HCT116 (cell line): ENCODE measurements at regions not wholly inside any gene's neighbourhood (a gene's known extent, or its start where the extent isn't known, plus 50 kb on each side); places are given as distances from the start of the nearest gene placed in this dataset.

ENCODE experiments used
- ATAC-seq: fragments of 200-7000 bp; cut with Tn5 transposase; 2 replicates; pipeline ENCODE4 v1.9.1; 2020; ENCODE audit warnings: mild to moderate bottlenecking, moderate library complexity
- BruUV-seq: library from RNA; stranded (reverse); fragments of 400-500 nt; replicated peaks from 2 replicates; lab custom pipeline; 2021; lab: Mats Ljungman, UMichigan
- CTCF ChIA-PET: fragments of 300-600 bp; sonication (Branson Sonifier 250); formaldehyde crosslinking; loops from one replicate; lab custom pipeline; 2021; ENCODE audit warnings: antibody characterized with exemption; lab: Charles Lee
- POLR2A ChIA-PET: fragments of 300-600, 350-600 bp; sonication (Branson Sonifier 250); formaldehyde crosslinking; loops from one replicate; lab custom pipeline; 2021; ENCODE audit warnings: antibody characterized with exemption; lab: Charles Lee
- RAD21 ChIA-PET, 2 experiments: fragments of 300-600 bp; sonication (Branson Sonifier 250); formaldehyde crosslinking; loops; one replicate each; lab custom pipeline; 2023; ENCODE audit warnings: low total read pairs in 2 of 2; ENCODE audit not compliant: uncharacterized antibody in 2 of 2, unreplicated experiment in 2 of 2, low non-redundant PET in 1 of 2; lab: Charles Lee
- DNase-seq: peaks from one replicate; pipeline ENCODE4 v3.0.0-alpha.2; 2010; ENCODE audit warnings: low read depth, low spot score
- H2AFZ ChIP-seq: fragments of 200-600 bp; shearing (Covaris generic), sonication (generic); 2 replicates; pipeline ENCODE4 v1.6.1; 2017; ENCODE audit warnings: low read depth, mixed run types, mixed read lengths, antibody characterized with exemption, low read length; ENCODE audit not compliant: poor library complexity, severe bottlenecking
- H3K27ac ChIP-seq: 2 replicates; pipeline ENCODE4 v1.5.1; 2012; ENCODE audit warnings: low read depth, low read length
- H3K27me3 ChIP-seq: fragments of 200-600 bp; sonication (generic); 2 replicates; pipeline ENCODE4 v1.6.1; 2016; ENCODE audit warnings: mixed run types, low read length, mixed read lengths; ENCODE audit not compliant: insufficient read depth
- H3K36me3 ChIP-seq, 2 experiments: fragments of 200-500 bp in 1 of 2; fragments of 200-600 bp in 1 of 2; sonication (Bioruptor generic) in 1 of 2; sonication (generic) in 1 of 2; 2 replicates each; pipeline versions ENCODE4 v1.5.1 to v1.6.1; 2014 to 2016; ENCODE audit warnings: low read length in 2 of 2, inconsistent platforms in 1 of 2, mixed read lengths in 1 of 2, mixed run types in 1 of 2; ENCODE audit not compliant: insufficient read depth in 2 of 2, control insufficient read depth in 1 of 2
- H3K4me1 ChIP-seq, 2 experiments: fragments of 200-600 bp in 1 of 2; sonication (generic) in 1 of 2; 2 replicates each; pipeline versions ENCODE4 v1.5.1 to v1.6.1; 2012 to 2017; ENCODE audit warnings: low read length in 2 of 2, inconsistent platforms in 1 of 2, mild to moderate bottlenecking in 1 of 2, mixed read lengths in 1 of 2, mixed run types in 1 of 2, moderate library complexity in 1 of 2; ENCODE audit not compliant: insufficient read depth in 2 of 2, control insufficient read depth in 1 of 2
- H3K4me2 ChIP-seq: fragments of 200-600 bp; sonication (generic); 2 replicates; pipeline ENCODE4 v1.6.1; 2017; ENCODE audit warnings: mixed run types, low read length, mixed read lengths
- H3K4me3 ChIP-seq, 2 experiments: fragments of 200-600 bp in 1 of 2; sonication (generic) in 1 of 2; replicated peaks in 1 of 2; 2 replicates each; pipeline ENCODE4 v1.5.1; 2011 to 2016; ENCODE audit warnings: low read length in 2 of 2, control low read depth in 1 of 2, low read depth in 1 of 2, mild to moderate bottlenecking in 1 of 2, mixed read lengths in 1 of 2, mixed run types in 1 of 2
- H3K79me2 ChIP-seq: fragments of 200-600 bp; sonication (generic); 2 replicates; pipeline ENCODE4 v1.6.1; 2017; ENCODE audit warnings: mild to moderate bottlenecking, mixed run types, low read length, moderate library complexity, mixed read lengths; ENCODE audit not compliant: insufficient read depth
- H3K9ac ChIP-seq: fragments of 200-600 bp; sonication (generic); 2 replicates; pipeline ENCODE4 v1.6.1; 2016; ENCODE audit warnings: low read length, mixed read lengths
- H3K9me2 ChIP-seq: fragments of 200-600 bp; sonication (generic), shearing (Covaris generic); 2 replicates; pipeline ENCODE4 v1.6.1; 2017; ENCODE audit warnings: mixed run types, mild to moderate bottlenecking, moderate library complexity; ENCODE audit not compliant: insufficient read depth
- H3K9me3 ChIP-seq, 2 experiments: fragments of 200-500 bp in 1 of 2; fragments of 200-600 bp in 1 of 2; sonication (Bioruptor generic) in 1 of 2; sonication (generic) in 1 of 2; 2 replicates each; pipeline ENCODE4 v1.6.1; 2014 to 2017; ENCODE audit warnings: low read length in 2 of 2, mixed read lengths in 2 of 2, inconsistent platforms in 1 of 2, low read depth in 1 of 2, mild to moderate bottlenecking in 1 of 2, mixed run types in 1 of 2, moderate library complexity in 1 of 2; ENCODE audit not compliant: control insufficient read depth in 1 of 2, insufficient read depth in 1 of 2
- H4K20me1 ChIP-seq: fragments of 200-600 bp; sonication (generic), shearing (Covaris generic); 2 replicates; pipeline ENCODE4 v1.6.1; 2017; ENCODE audit warnings: mixed run types, mild to moderate bottlenecking, moderate library complexity; ENCODE audit not compliant: insufficient read depth
- ATF3 ChIP-seq: IDR thresholded peaks from 2 replicates; pipeline ENCODE4 v1.6.1; 2012
- CBX3 ChIP-seq: IDR thresholded peaks from 2 replicates; pipeline ENCODE4 v1.6.1; 2012; ENCODE audit warnings: low read depth
- CEBPB ChIP-seq: IDR thresholded peaks from 2 replicates; pipeline ENCODE4 v1.6.1; 2012; ENCODE audit warnings: low read depth
- CTCF ChIP-seq, 3 experiments: fragments of 200-600 bp in 1 of 3; sonication (generic) in 1 of 3; IDR thresholded peaks in 2 of 3; conservative IDR thresholded peaks in 1 of 3; 2 replicates each; pipeline ENCODE4 v1.5.1; 2012 to 2017; ENCODE audit warnings: low read depth in 2 of 3, low read length in 2 of 3, antibody characterized with exemption in 1 of 3, borderline replicate concordance in 1 of 3, control low read depth in 1 of 3, mild to moderate bottlenecking in 1 of 3, mixed read lengths in 1 of 3, mixed run types in 1 of 3, moderate library complexity in 1 of 3; ENCODE audit not compliant: insufficient read depth in 1 of 3
- EGR1 ChIP-seq: IDR thresholded peaks from 2 replicates; pipeline ENCODE4 v1.6.1; 2012; ENCODE audit warnings: low read depth
- ELF1 ChIP-seq: IDR thresholded peaks from 2 replicates; pipeline ENCODE4 v1.6.1; 2012; ENCODE audit warnings: low read depth, borderline replicate concordance
- EZH2 ChIP-seq: fragments of 200-600 bp; sonication (generic); IDR thresholded peaks from 2 replicates; pipeline ENCODE4 v1.6.1; 2017; ENCODE audit warnings: antibody characterized with exemption, mixed run types
- EZH2phosphoT487 ChIP-seq: fragments of 200-600 bp; IDR thresholded peaks from 2 replicates; pipeline ENCODE4 v1.6.1; 2018; ENCODE audit warnings: antibody characterized with exemption, borderline replicate concordance
- FOSL1 ChIP-seq: IDR thresholded peaks from 2 replicates; pipeline ENCODE4 v1.6.1; 2012; ENCODE audit warnings: low read depth
- JUND ChIP-seq: IDR thresholded peaks from 2 replicates; pipeline ENCODE4 v1.6.1; 2012
- POLR2A ChIP-seq: IDR thresholded peaks from 2 replicates; pipeline ENCODE4 v1.7.0; 2011; ENCODE audit warnings: borderline replicate concordance; ENCODE audit not compliant: insufficient read depth, insufficient read length; ENCODE audit errors: extremely low read depth
- POLR2AphosphoS5 ChIP-seq: IDR thresholded peaks from 2 replicates; pipeline ENCODE4 v1.6.1; 2011; ENCODE audit warnings: mild to moderate bottlenecking, low read depth, low read length, moderate library complexity
- RAD21 ChIP-seq: IDR thresholded peaks from 2 replicates; pipeline ENCODE4 v1.6.1; 2012; ENCODE audit warnings: low read depth, mild to moderate bottlenecking
- SIN3A ChIP-seq: IDR thresholded peaks from 2 replicates; pipeline ENCODE4 v1.6.1; 2012; ENCODE audit warnings: low read depth
- SP1 ChIP-seq: IDR thresholded peaks from 2 replicates; pipeline ENCODE4 v1.6.1; 2012; ENCODE audit warnings: low read depth
- SRF ChIP-seq: IDR thresholded peaks from 2 replicates; pipeline ENCODE4 v1.6.1; 2012; ENCODE audit warnings: low read depth
- TCF7L2 ChIP-seq: IDR thresholded peaks from 2 replicates; pipeline ENCODE4 v1.7.0; 2011; ENCODE audit warnings: borderline replicate concordance, inconsistent platforms; ENCODE audit not compliant: insufficient read depth, insufficient read length; ENCODE audit errors: extremely low read depth
- ZFX ChIP-seq: fragments of 450-650 bp; IDR thresholded peaks from 2 replicates; pipeline ENCODE4 v1.6.1; 2017
- intact Hi-C: fragments of 100-400 bp; cut with micrococcal nuclease; formaldehyde crosslinking; loops from 2 replicates; pipeline ENCODE4 v1.10.0; 2022

DNA sequence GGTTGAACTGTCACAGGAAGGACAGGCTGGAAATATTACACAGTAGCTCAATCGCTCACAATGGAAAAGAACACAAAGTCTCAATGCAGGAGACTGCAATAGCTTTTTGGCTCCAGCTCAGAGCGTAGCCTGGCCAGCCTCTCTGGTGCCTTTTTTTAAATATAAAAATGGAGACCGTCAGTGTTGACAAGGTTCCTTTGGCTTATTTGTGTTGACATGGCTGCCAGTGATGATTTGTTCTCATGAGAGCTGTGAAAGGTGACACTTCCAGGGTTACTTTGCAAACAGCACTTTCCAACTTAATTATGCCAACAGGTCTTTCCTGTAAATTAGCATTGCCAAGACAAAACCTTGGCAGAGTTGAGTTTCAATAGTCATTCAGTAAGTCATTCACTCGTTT lies 70.8 kb downstream of the KCNE4 start:
- H3K9me2 ChIP-seq: no peaks in the 10 kb centered on the region
- no peaks in the 10 kb centered on the region for H3K9me3 ChIP-seq
- no peak overlapping the region for H3K27ac ChIP-seq
- no peak overlapping the region for H3K9ac ChIP-seq
- no peaks in the 10 kb centered on the region for H4K20me1 ChIP-seq
- no TSS peak for BruUV-seq
- ChIA-PET POLR2A (no interaction called here), CTCF (no interaction called here), RAD21 (no interaction called here)
- ATAC-seq (no peak), DNase-seq (no peak)
- H2AFZ ChIP-seq: no peak overlapping the region
- H3K79me2 ChIP-seq: no peaks in the 10 kb centered on the region
- intact Hi-C loops: no loop called here
- no peak for TF ChIP-seq SP1
- TF ChIP-seq CEBPB: no peak
- TF ChIP-seq POLR2A: no peak
- no peak for TF ChIP-seq ELF1
- no peak for TF ChIP-seq SIN3A
- TF ChIP-seq TCF7L2: no peak
- no peak for TF ChIP-seq JUND
- no peak for TF ChIP-seq ZFX
- TF ChIP-seq SRF: no peak
- no peak for TF ChIP-seq CBX3
- no peak for TF ChIP-seq EZH2phosphoT487
- no peak for TF ChIP-seq EGR1
- no peak for TF ChIP-seq FOSL1
- TF ChIP-seq ATF3: no peak
- TF ChIP-seq CTCF (IDR thresholded peaks at IDR 0.05 in 2 of 3, conservative IDR thresholded peaks at IDR 0.05 in 1 of 3; ENCODE audit: borderline replicate concordance in 1 of 3, insufficient read depth in 1 of 3, low read depth in 2 of 3, low read length in 2 of 3): no peak
- TF ChIP-seq RAD21: no peak
- no peak for TF ChIP-seq POLR2AphosphoS5
- TF ChIP-seq EZH2: no peak
- H3K4me1 ChIP-seq: no peaks in the 10 kb centered on the region
- no peak overlapping the region for H3K4me2 ChIP-seq
- H3K36me3 ChIP-seq: no peaks in the 10 kb centered on the region
- no peak overlapping the region for H3K4me3 ChIP-seq
- H3K27me3 ChIP-seq: no peaks in the 10 kb centered on the region
